Parathyroid adenoma (tissue), 2 donors: ENCODE measurements at regions not wholly inside any gene's neighbourhood (a gene's known extent, or its start where the extent isn't known, plus 50 kb on each side); places are given as distances from the start of the nearest gene placed in this dataset.

Experiments used
- H2AFZ ChIP-seq: fragments of 300-600 bp; sonication (generic); one replicate; pipeline ENCODE4 v1.7.0; 2017; ENCODE audit warnings: antibody characterized with exemption, mild to moderate bottlenecking
- H3K27ac ChIP-seq: fragments of 300-600 bp; sonication (generic); one replicate; pipeline ENCODE4 v1.7.0; 2017
- H3K27me3 ChIP-seq: fragments of 300-600 bp; sonication (generic); one replicate; pipeline ENCODE4 v1.7.0; 2017; ENCODE audit warnings: low read length; ENCODE audit not compliant: control insufficient read depth, insufficient read depth
- H3K36me3 ChIP-seq: fragments of 300-600 bp; sonication (generic); one replicate; pipeline ENCODE4 v1.7.0; 2017; ENCODE audit warnings: low read length; ENCODE audit not compliant: control insufficient read depth, insufficient read depth
- H3K4me1 ChIP-seq: fragments of 300-600 bp; sonication (generic); one replicate; pipeline ENCODE4 v1.7.0; 2017; ENCODE audit warnings: control low read depth
- H3K4me2 ChIP-seq: fragments of 300-600 bp; sonication (generic); one replicate; pipeline ENCODE4 v1.7.0; 2017; ENCODE audit warnings: low read length
- H3K4me3 ChIP-seq: fragments of 300-600 bp; sonication (generic); one replicate; pipeline ENCODE4 v1.7.0; 2017; ENCODE audit warnings: low read depth, low read length
- H3K79me2 ChIP-seq: fragments of 300-600 bp; sonication (generic); one replicate; pipeline ENCODE4 v1.7.0; 2017; ENCODE audit warnings: control low read depth
- H3K9ac ChIP-seq: fragments of 300-600 bp; sonication (generic); one replicate; pipeline ENCODE4 v1.7.0; 2017; ENCODE audit warnings: mild to moderate bottlenecking
- H3K9me3 ChIP-seq: fragments of 300-600 bp; sonication (generic); one replicate; pipeline ENCODE4 v1.7.0; 2017; ENCODE audit warnings: low read length; ENCODE audit not compliant: control insufficient read depth
- CTCF ChIP-seq: fragments of 300-600 bp; sonication (generic); IDR thresholded peaks from one replicate; pipeline ENCODE4 v1.7.0; 2017; ENCODE audit warnings: antibody characterized with exemption, mild to moderate bottlenecking
- donor health status: primary hyperparathyroidism.

GRCh38 chr4:116438417-116438816, 647.0 kb downstream of the TRAM1L1 start:
- Histone ChIP-seq H3K9ac (no peak overlapping the region), H3K9me3 (no peaks in the 10 kb centered on the region), H3K79me2 (no peaks in the 10 kb centered on the region), H3K27me3 (no peaks in the 10 kb centered on the region), H3K4me1 (no peaks in the 10 kb centered on the region), H3K4me2 (no peak overlapping the region), H3K4me3 (no peak overlapping the region), H2AFZ (no peak overlapping the region), H3K27ac (no peak overlapping the region), H3K36me3 (no peaks in the 10 kb centered on the region)
- no peak for TF ChIP-seq CTCF

GRCh38 chr4:116427666-116428065, 657.7 kb downstream of the TRAM1L1 start:
- Histone ChIP-seq H3K27ac (no peak overlapping the region), H3K36me3 (no peaks in the 10 kb centered on the region), H3K9me3 (peaks cover 3% of the 10 kb centered on the region), H3K27me3 (no peaks in the 10 kb centered on the region), H2AFZ (no peak overlapping the region), H3K4me2 (no peak overlapping the region), H3K9ac (no peak overlapping the region), H3K4me1 (no peaks in the 10 kb centered on the region), H3K79me2 (no peaks in the 10 kb centered on the region), H3K4me3 (no peak overlapping the region)
- no peak for TF ChIP-seq CTCF

GRCh38 chr4:116413222-116413621, 672.2 kb downstream of the TRAM1L1 start:
- H3K9me3 ChIP-seq: no peaks in the 10 kb centered on the region
- H3K9ac ChIP-seq: no peak overlapping the region
- no peak overlapping the region for H3K4me3 ChIP-seq
- H3K27me3 ChIP-seq: no peaks in the 10 kb centered on the region
- no peak overlapping the region for H3K27ac ChIP-seq
- no peaks in the 10 kb centered on the region for H3K4me1 ChIP-seq
- H2AFZ ChIP-seq: no peak overlapping the region
- H3K4me2 ChIP-seq: no peak overlapping the region
- H3K79me2 ChIP-seq: no peaks in the 10 kb centered on the region
- no peak for TF ChIP-seq CTCF
- H3K36me3 ChIP-seq: no peaks in the 10 kb centered on the region

GRCh38 chr4:116401293-116401692, 684.1 kb downstream of the TRAM1L1 start:
- no peak overlapping the region for H3K9ac ChIP-seq
- no peaks in the 10 kb centered on the region for H3K79me2 ChIP-seq
- TF ChIP-seq CTCF: no peak
- H3K4me1 ChIP-seq: no peaks in the 10 kb centered on the region
- no peaks in the 10 kb centered on the region for H3K36me3 ChIP-seq
- no peak overlapping the region for H2AFZ ChIP-seq
- H3K9me3 ChIP-seq: no peaks in the 10 kb centered on the region
- H3K4me3 ChIP-seq: no peak overlapping the region
- H3K4me2 ChIP-seq: no peak overlapping the region
- H3K27ac ChIP-seq: no peak overlapping the region
- H3K27me3 ChIP-seq: no peaks in the 10 kb centered on the region

GRCh38 chr4:116400480-116400879, 684.9 kb downstream of the TRAM1L1 start:
- Histone ChIP-seq H3K36me3 (no peaks in the 10 kb centered on the region), H3K9ac (no peak overlapping the region), H3K27ac (no peak overlapping the region), H3K4me3 (no peak overlapping the region), H3K4me2 (no peak overlapping the region), H3K4me1 (no peaks in the 10 kb centered on the region), H3K9me3 (no peaks in the 10 kb centered on the region), H2AFZ (no peak overlapping the region), H3K27me3 (no peaks in the 10 kb centered on the region), H3K79me2 (no peaks in the 10 kb centered on the region)
- TF ChIP-seq CTCF: no peak
